Cerebellar nuclear complex (tissue), 1 donor: ENCODE measurements at regions not wholly inside any gene's neighbourhood (a gene's known extent, or its start where the extent isn't known, plus 50 kb on each side); places are given as distances from the start of the nearest gene placed in this dataset.
"Not testable (repeated sequence)": the region's sequence is repeated elsewhere in the genome, so short reads cannot be mapped to it uniquely, and the experiment has no call there.

Experiments used
- DNase-seq, 2 experiments: peaks; one replicate each; lab custom pipeline; 2025; lab: John Stamatoyannopoulos, UW

DNA sequence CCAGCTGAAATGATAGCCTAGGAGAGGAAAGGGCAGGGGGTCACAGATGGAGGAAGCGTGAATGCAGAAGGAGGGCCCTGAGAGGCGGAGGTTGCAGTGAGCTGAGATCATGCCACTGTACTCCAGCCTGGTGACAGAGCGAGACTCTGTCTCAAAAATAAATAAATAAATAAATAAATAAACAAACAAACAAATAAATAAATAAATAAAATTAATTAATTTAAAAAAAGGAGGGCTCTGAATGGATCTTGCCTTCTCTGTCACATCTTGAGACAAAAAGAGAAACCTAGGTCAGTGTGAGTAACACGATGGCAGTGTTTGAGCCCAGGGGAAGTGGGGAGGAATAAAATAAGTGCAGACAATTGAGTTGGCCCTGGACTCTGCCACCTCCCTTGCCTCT, 182.3 kb upstream of the DAAM1 start:
- DNase-seq = not testable (repeated sequence)

DNA sequence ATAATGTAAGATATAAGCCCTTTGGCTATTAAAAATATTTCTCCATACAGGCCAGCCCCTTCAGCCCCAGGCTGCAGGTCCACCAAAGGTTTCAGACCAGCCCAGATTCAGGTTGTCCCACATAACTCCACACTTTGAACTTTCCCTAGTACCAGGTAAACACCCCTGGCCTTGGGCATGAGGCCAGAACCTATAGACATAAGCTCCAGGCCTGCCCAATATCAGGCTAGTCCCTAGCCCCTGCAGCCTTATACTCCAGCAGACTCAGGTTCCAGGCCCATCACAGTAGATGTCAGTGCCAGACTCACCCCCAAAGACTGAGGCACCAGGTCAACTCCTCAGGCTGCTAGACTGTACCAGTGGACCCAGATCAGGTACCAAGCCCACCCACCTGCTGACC, 178.5 kb upstream of the DAAM1 start:
- DNase-seq = no peak

GRCh38 chr14:59013672-59014298, 174.7 kb upstream of the DAAM1 start:
- no peak for DNase-seq

DNA sequence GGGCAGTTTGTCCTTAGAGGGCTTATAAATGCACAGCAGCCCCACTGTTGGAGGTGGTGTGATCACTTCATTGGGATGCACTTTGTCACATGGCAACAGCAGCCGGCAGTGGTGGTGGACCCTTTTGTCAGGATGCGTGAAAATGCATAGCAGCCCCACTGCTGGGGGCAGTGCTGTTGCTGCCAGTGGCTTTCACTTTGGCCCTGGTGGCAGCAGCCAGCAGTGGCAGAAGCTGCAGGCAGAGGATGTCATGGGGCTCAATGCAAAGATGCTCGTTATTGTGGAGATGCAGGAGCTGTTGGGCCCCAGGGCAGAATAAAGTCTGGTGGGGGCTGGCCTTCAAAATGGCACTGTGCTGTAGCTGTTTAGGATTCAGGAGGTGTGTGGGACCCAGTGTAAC, 173.0 kb upstream of the DAAM1 start:
- no peak for DNase-seq

- DNase-seq = no peak
These were observed 171.0 kb upstream of the DAAM1 start for GRCh38 chr14:59017285-59017965.

GRCh38 chr14:59018460-59018859, 170.0 kb upstream of the DAAM1 start:
- no peak for DNase-seq

- DNase-seq = no peak
These were observed 169.5 kb upstream of the DAAM1 start for GRCh38 chr14:59018978-59019377.

- DNase-seq = no peak
These were observed 168.1 kb upstream of the DAAM1 start for GRCh38 chr14:59020382-59020781.

GRCh38 chr14:59022144-59022543, 166.3 kb upstream of the DAAM1 start:
- DNase-seq = no peak

DNA sequence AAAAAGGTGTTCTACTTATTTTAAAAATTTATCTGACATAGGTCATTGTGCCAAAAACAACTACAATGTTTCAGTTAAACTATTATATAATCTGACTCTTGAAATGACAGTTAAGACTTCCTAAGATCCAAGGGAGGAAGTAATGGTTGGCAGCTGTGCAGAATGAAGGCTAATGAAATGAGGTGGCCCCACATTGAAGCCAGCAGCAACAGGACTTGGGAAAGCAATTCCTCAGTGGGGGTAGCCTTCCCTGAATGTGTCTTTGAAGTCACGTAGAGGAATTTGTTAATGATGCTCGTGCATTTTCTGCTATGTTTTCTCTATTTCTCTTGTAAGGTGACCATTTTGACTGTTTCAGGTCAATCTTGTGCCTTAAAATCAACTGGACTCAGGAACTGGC, 162.4 kb upstream of the DAAM1 start:
- DNase-seq = no peak

GRCh38 chr14:59026640-59027039, 161.8 kb upstream of the DAAM1 start:
- DNase-seq = not testable (repeated sequence)

- peak in 1 of 2 experiments; percentile 29 for DNase-seq
These were observed 159.8 kb upstream of the DAAM1 start for GRCh38 chr14:59028476-59029202.

GRCh38 chr14:59032826-59033225, 155.6 kb upstream of the DAAM1 start:
- DNase-seq = no peak

DNA sequence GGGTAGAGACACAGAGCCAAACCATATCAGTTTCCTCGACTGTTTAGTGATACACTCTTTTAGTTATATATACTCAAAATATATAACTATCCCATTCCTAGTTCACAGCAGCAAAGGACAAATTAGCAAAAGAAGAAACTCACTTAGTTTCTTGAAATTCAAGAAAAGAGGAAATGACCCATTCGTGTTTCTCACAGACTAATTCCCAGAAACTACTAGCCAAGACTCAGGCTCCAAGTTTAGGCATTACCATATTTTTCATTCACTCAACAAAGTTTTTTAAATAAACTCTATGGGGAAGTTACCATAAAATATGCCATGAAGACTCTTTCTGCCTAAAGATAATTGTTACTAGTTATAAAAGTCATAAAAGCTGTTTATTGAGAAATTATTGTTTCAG, 152.3 kb upstream of the DAAM1 start:
- DNase-seq = no peak

DNA sequence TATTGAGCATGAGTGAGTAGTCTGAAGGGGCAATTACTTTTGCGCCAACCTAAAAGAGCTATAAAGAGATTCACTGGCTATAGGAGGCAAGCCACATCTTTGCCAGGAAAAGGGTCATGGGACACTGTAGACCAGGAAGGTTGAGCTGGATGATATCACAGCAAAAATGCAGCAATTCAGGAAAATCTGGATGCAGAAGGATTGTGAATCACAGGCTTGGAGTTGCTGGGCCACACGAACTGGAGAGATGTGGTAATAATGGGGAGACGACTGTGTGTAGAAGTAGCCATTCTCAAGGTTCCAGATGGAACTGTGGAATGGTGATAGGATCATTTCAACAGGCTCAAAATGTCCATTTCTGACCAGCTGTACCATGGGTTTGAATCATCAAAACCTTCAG, 151.4 kb upstream of the DAAM1 start:
- no peak for DNase-seq

DNA sequence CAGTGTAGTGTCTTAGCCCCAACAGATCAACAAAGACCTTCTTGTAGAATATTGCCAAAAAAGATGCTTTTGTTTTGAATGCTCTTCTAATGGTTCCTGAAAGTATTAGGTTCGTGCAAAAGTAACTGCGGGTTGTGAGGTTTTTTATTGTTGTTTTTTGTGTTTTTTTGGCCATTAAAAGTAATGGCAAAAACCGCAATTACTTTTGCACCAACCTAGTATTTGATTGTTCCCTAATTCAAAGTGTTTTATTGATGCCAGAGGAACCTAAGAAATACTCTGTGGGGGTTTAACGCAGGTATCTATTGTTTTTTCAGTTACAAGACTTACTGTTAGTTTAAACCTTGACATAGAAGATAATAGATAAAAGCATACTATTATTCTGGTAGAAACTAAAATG, 150.8 kb upstream of the DAAM1 start:
- no peak for DNase-seq

DNA sequence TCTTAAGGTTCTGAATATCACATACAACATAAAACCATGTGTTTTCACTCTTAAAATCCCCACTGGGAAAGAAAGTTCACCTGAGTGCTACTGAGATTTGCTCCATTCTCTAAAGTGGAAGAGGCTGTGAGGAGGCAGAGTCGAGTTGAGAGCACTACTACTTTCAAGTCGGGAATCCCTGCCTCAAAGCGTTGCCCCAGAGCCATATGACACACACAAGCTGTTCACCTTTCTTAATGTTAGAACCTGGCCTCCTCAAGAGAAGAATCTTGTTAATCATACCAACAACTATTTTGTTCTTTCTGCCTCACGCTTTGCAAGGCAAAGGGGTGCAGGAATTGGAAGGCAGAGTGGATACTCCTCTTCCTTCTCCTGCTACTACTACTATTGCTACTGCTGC, 149.7 kb upstream of the DAAM1 start:
- DNase-seq = no peak

GRCh38 chr14:59041308-59041707, 147.2 kb upstream of the DAAM1 start:
- no peak for DNase-seq

DNA sequence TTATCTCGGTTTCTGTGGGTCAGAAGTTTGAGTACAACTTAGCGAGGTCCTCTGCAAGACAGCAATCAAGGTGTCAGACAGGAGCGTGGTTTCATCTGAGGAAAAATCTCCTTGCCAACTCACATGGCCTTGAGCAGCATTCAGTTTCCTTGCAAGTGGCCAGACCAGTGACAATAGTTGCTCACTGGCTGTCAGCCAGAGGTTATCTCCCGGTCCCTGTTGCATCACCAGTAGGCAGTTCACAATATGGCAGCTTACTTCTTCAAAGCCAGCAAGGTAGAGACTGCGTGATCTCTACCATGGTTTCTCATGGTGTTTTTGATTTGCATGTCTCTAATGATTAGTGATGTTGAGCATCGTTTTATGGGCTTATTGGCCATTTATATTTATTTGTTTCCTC, 143.8 kb upstream of the DAAM1 start:
- no peak for DNase-seq

GRCh38 chr14:59046746-59047145, 141.7 kb upstream of the DAAM1 start:
- DNase-seq = no peak

GRCh38 chr14:59055006-59055405, 133.5 kb upstream of the DAAM1 start:
- no peak for DNase-seq

DNA sequence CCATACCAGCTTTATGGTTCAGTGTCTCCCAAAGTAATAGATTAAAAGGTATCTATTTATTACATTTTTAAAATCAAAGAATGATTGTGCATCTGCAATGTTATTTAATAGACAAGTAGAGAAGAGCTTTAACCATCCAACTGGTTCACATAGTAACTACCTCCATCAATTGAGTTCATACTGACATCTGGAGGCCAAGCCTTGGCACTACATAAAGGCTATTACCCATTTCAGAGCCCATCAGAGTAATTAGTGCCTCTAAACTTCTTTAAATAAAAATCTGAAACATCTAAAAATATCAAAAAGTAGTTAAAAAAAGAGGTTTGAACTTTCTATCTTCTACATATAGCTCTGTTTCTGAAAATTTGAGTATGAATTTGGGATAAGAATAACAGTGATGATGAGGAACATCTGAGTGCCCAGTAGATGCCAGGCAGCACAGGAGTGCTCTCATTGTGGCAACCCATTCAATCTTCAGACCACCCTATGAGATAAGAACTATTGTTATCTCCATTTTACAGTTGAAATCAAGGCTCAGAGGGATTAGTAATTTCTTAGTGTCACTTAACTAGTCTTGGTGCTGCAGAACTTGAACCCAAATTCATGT, 132.9 kb upstream of the DAAM1 start:
- peak in 1 of 2 experiments; percentile 26 for DNase-seq

DNA sequence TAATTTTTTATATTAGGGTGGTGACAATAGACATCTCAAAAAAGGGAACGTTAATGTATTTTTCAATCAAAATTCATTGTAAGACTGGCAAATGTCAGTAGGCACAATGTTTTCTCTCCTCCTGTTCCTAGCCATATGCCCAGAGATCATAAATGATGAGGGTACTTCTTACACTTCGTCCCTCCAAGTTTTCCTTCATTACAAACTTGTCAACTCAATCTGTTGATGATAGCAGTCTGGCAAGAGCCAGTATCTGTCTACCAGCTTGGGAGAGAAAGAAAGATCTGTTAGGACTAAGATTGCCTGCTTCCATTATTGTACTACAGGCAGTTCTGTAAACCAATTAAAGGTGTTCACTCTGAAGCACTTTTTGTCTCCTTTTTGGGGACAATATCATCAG, 130.9 kb upstream of the DAAM1 start:
- no peak for DNase-seq
